WTC11 (cell line): ENCODE measurements at regions not wholly inside any gene's neighbourhood (a gene's known extent, or its start where the extent isn't known, plus 50 kb on each side); places are given as distances from the start of the nearest gene placed in this dataset.

Experiments used
- ATAC-seq: fragments of 200-7000 bp; cut with Tn5 transposase; 2 replicates; pipeline ENCODE4 v1.10.0; 2021; ENCODE audit warnings: mild to moderate bottlenecking, moderate library complexity
- CTCF ChIA-PET: fragments of 300-600 bp; sonication (Branson Sonifier 250); formaldehyde crosslinking; loops from one replicate; lab custom pipeline; 2021; ENCODE audit warnings: antibody characterized with exemption; lab: Charles Lee
- POLR2A ChIA-PET: fragments of 350-600 bp; sonication (Branson Sonifier 250); formaldehyde crosslinking; loops from one replicate; lab custom pipeline; 2021; ENCODE audit warnings: antibody characterized with exemption; lab: Charles Lee
- DNase-seq: peaks from one replicate; pipeline ENCODE4 v3.0.0; 2021; ENCODE audit warnings: low spot score
- H3K27ac Mint-ChIP-seq: 2 replicates; pipeline ENCODE4 v1.8.0; 2021; ENCODE audit warnings: mixed read lengths
- H3K27me3 Mint-ChIP-seq: 2 replicates; pipeline ENCODE4 v1.8.0; 2021; ENCODE audit warnings: low read depth, mild to moderate bottlenecking, moderate library complexity, mixed read lengths
- H3K36me3 Mint-ChIP-seq: 2 replicates; pipeline ENCODE4 v1.8.0; 2021; ENCODE audit warnings: mixed read lengths
- H3K4me1 Mint-ChIP-seq: 2 replicates; pipeline ENCODE4 v1.8.0; 2022; ENCODE audit warnings: mixed read lengths
- H3K4me3 Mint-ChIP-seq: 2 replicates; pipeline ENCODE4 v1.8.0; 2021; ENCODE audit warnings: mild to moderate bottlenecking, moderate library complexity, mixed read lengths
- H3K9me3 Mint-ChIP-seq: 2 replicates; pipeline ENCODE4 v1.8.0; 2021; ENCODE audit warnings: mixed read lengths
- ARID4B ChIP-seq: sonication (generic); formaldehyde crosslinking; IDR thresholded peaks from 2 replicates; pipeline ENCODE4 v1.8.0; 2023; ENCODE audit warnings: missing genetic modification reagents, mild to moderate bottlenecking, borderline replicate concordance
- ATF6 ChIP-seq: sonication (generic); formaldehyde crosslinking; IDR thresholded peaks from 2 replicates; pipeline ENCODE4 v1.8.1; 2023; ENCODE audit warnings: mild to moderate bottlenecking, missing genetic modification reagents
- E2F1 ChIP-seq: sonication (generic); formaldehyde crosslinking; IDR thresholded peaks from 2 replicates; pipeline ENCODE4 v1.8.0; 2022; ENCODE audit warnings: mild to moderate bottlenecking, missing genetic modification reagents
- EMX1 ChIP-seq: fragments of 250-450 bp; sonication (Bioruptor Pico); IDR thresholded peaks from 2 replicates; pipeline ENCODE4 v1.8.0; 2021; ENCODE audit warnings: mild to moderate bottlenecking
- FOXP1 ChIP-seq: sonication (generic); formaldehyde crosslinking; IDR thresholded peaks from 2 replicates; pipeline ENCODE4 v1.8.0; 2022; ENCODE audit warnings: missing genetic modification reagents, mild to moderate bottlenecking, moderate library complexity, borderline replicate concordance
- GABPB1 ChIP-seq: sonication (generic); formaldehyde crosslinking; IDR thresholded peaks from 2 replicates; pipeline ENCODE4 v1.8.1; 2023; ENCODE audit warnings: mild to moderate bottlenecking, missing genetic modification reagents
- IRF2 ChIP-seq: sonication (generic); formaldehyde crosslinking; IDR thresholded peaks from 2 replicates; pipeline ENCODE4 v1.8.0; 2022; ENCODE audit warnings: low read depth, missing genetic modification reagents, borderline replicate concordance
- NR3C1 ChIP-seq: sonication (generic); formaldehyde crosslinking; conservative IDR thresholded peaks from 2 replicates; pipeline ENCODE4 v1.8.1; 2023; ENCODE audit warnings: low read depth, mild to moderate bottlenecking, missing genetic modification reagents
- PRRX2 ChIP-seq: fragments of 250-450 bp; sonication (Bioruptor Pico); IDR thresholded peaks from 2 replicates; pipeline ENCODE4 v1.8.0; 2021; ENCODE audit warnings: mild to moderate bottlenecking
- SMAD3 ChIP-seq: sonication (generic); formaldehyde crosslinking; IDR thresholded peaks from 2 replicates; pipeline ENCODE4 v1.8.0; 2022; ENCODE audit warnings: missing genetic modification reagents, mild to moderate bottlenecking, borderline replicate concordance
- STAT6 ChIP-seq: sonication (generic); formaldehyde crosslinking; conservative IDR thresholded peaks from 2 replicates; pipeline ENCODE4 v1.8.1; 2023; ENCODE audit warnings: mild to moderate bottlenecking, low read depth, missing genetic modification reagents, moderate library complexity
- TCF7 ChIP-seq: sonication (generic); formaldehyde crosslinking; IDR thresholded peaks from 2 replicates; pipeline ENCODE4 v1.8.0; 2022; ENCODE audit warnings: mild to moderate bottlenecking, low read depth, missing genetic modification reagents, moderate library complexity
- TEAD1 ChIP-seq: sonication (generic); formaldehyde crosslinking; IDR thresholded peaks from 2 replicates; pipeline ENCODE4 v1.8.0; 2022; ENCODE audit warnings: mild to moderate bottlenecking, missing genetic modification reagents
- TEAD4 ChIP-seq: sonication (generic); formaldehyde crosslinking; IDR thresholded peaks from 2 replicates; pipeline ENCODE4 v1.8.0; 2022; ENCODE audit warnings: mild to moderate bottlenecking, missing genetic modification reagents
- ZNF121 ChIP-seq: sonication (generic); formaldehyde crosslinking; IDR thresholded peaks from 2 replicates; pipeline ENCODE4 v1.8.0; 2023; ENCODE audit warnings: missing genetic modification reagents
- ZNF138 ChIP-seq: sonication (generic); formaldehyde crosslinking; conservative IDR thresholded peaks from 2 replicates; pipeline ENCODE4 v1.8.1; 2022; ENCODE audit warnings: mild to moderate bottlenecking, moderate library complexity, missing genetic modification reagents
- ZNF317 ChIP-seq: sonication (generic); formaldehyde crosslinking; IDR thresholded peaks from 2 replicates; pipeline ENCODE4 v1.8.1; 2023; ENCODE audit warnings: low read depth, mild to moderate bottlenecking, moderate library complexity, missing genetic modification reagents, borderline replicate concordance
- ZNF396 ChIP-seq: fragments of 250-450 bp; sonication (Bioruptor Pico); IDR thresholded peaks from 2 replicates; pipeline ENCODE4 v1.8.0; 2021; ENCODE audit warnings: mild to moderate bottlenecking, moderate library complexity, borderline replicate concordance
- ZNF416 ChIP-seq: fragments of 250-450 bp; sonication (Bioruptor Pico); IDR thresholded peaks from 2 replicates; pipeline ENCODE4 v1.9.0; 2021; ENCODE audit warnings: mild to moderate bottlenecking, inconsistent platforms
- TF ChIP-seq, protein P1 (sequence below): fragments of 200-600 bp; IDR thresholded peaks from 2 replicates; pipeline ENCODE4 v1.8.0; 2022; ENCODE audit warnings: antibody characterized with exemption
- TF ChIP-seq, protein P2 (sequence below): sonication (generic); formaldehyde crosslinking; IDR thresholded peaks from 2 replicates; pipeline ENCODE4 v1.8.0; 2022; ENCODE audit warnings: mild to moderate bottlenecking, missing genetic modification reagents

DNA sequence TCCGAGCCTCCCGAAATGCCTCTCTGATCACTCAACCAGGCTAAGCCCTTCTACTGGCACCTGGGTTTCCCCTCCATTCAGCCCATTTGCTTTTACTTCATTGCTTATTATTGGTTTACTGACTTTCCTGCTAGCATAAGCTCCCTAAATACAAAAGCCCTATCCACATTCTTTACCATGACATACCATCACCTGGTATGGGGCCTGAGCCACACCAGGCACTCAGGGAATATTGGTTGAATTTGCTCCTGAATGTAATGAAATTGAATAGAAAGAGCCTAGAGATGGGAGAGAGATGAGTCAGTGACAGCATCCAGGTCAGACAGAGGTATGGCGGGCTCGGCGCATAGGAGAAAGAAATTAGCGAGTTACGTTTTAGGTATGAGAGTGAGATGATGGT lies 120.0 kb downstream of the CD164 start (continued):
- TF ChIP-seq STAT6 (CRISPR knock-in tag) (no peak), ATF6 (CRISPR knock-in tag) (no peak), TCF7 (CRISPR knock-in tag) (no peak), SMAD3 (CRISPR knock-in tag) (no peak), ZNF121 (CRISPR knock-in tag) (no peak), GABPB1 (CRISPR knock-in tag) (no peak)

- CTCF ChIA-PET = no interaction called here
- Mint-ChIP-seq H3K4me3 (no peak overlapping the region), H3K27ac (no peak overlapping the region), H3K9me3 (peaks cover 11% of the 10 kb centered on the region), H3K36me3 (peaks cover 26% of the 10 kb centered on the region), H3K4me1 (peaks cover 3% of the 10 kb centered on the region; the same call in 1 of the 2 replicates), H3K27me3 (no peaks in the 10 kb centered on the region)
- ATAC-seq (no peak), DNase-seq (no peak)
- POLR2A ChIA-PET = no interaction called here
- TF ChIP-seq IRF2 (CRISPR knock-in tag) = no peak
- TF ChIP-seq ZNF138 (CRISPR knock-in tag) = no peak
- TF ChIP-seq, protein P1, sequence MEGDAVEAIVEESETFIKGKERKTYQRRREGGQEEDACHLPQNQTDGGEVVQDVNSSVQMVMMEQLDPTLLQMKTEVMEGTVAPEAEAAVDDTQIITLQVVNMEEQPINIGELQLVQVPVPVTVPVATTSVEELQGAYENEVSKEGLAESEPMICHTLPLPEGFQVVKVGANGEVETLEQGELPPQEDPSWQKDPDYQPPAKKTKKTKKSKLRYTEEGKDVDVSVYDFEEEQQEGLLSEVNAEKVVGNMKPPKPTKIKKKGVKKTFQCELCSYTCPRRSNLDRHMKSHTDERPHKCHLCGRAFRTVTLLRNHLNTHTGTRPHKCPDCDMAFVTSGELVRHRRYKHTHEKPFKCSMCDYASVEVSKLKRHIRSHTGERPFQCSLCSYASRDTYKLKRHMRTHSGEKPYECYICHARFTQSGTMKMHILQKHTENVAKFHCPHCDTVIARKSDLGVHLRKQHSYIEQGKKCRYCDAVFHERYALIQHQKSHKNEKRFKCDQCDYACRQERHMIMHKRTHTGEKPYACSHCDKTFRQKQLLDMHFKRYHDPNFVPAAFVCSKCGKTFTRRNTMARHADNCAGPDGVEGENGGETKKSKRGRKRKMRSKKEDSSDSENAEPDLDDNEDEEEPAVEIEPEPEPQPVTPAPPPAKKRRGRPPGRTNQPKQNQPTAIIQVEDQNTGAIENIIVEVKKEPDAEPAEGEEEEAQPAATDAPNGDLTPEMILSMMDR = no peak
- no peak for TF ChIP-seq E2F1 (CRISPR knock-in tag)
- no peak for TF ChIP-seq ARID4B (CRISPR knock-in tag)
- TF ChIP-seq, protein P2, sequence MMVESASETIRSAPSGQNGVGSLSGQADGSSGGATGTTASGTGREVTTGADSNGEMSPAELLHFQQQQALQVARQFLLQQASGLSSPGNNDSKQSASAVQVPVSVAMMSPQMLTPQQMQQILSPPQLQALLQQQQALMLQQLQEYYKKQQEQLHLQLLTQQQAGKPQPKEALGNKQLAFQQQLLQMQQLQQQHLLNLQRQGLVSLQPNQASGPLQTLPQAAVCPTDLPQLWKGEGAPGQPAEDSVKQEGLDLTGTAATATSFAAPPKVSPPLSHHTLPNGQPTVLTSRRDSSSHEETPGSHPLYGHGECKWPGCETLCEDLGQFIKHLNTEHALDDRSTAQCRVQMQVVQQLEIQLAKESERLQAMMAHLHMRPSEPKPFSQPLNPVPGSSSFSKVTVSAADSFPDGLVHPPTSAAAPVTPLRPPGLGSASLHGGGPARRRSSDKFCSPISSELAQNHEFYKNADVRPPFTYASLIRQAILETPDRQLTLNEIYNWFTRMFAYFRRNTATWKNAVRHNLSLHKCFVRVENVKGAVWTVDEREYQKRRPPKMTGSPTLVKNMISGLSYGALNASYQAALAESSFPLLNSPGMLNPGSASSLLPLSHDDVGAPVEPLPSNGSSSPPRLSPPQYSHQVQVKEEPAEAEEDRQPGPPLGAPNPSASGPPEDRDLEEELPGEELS (CRISPR knock-in tag) = no peak
- TF ChIP-seq NR3C1 (CRISPR knock-in tag) = no peak
- no peak for TF ChIP-seq ZNF317 (CRISPR knock-in tag)
- TF ChIP-seq ATF6 (CRISPR knock-in tag) = no peak
- no peak for TF ChIP-seq ZNF416 (CRISPR knock-in tag)
- TF ChIP-seq PRRX2 (CRISPR knock-in tag) = no peak
- no peak for TF ChIP-seq ZNF396
- no peak for TF ChIP-seq TEAD4
- no peak for TF ChIP-seq FOXP1 (CRISPR knock-in tag)
- no peak for TF ChIP-seq EMX1 (CRISPR knock-in tag)
- no peak for TF ChIP-seq TEAD1 (CRISPR knock-in tag)
These were observed 120.5 kb downstream of the CD164 start for GRCh38 chr6:109261811-109262210.
